Parathyroid adenoma (tissue), 2 donors: ENCODE measurements at regions not wholly inside any gene's neighbourhood (a gene's known extent, or its start where the extent isn't known, plus 50 kb on each side); places are given as distances from the start of the nearest gene placed in this dataset.

ENCODE experiments used
- H2AFZ ChIP-seq: fragments of 300-600 bp; sonication (generic); one replicate; pipeline ENCODE4 v1.7.0; 2017; ENCODE audit warnings: antibody characterized with exemption, mild to moderate bottlenecking
- H3K27ac ChIP-seq: fragments of 300-600 bp; sonication (generic); one replicate; pipeline ENCODE4 v1.7.0; 2017
- H3K27me3 ChIP-seq: fragments of 300-600 bp; sonication (generic); one replicate; pipeline ENCODE4 v1.7.0; 2017; ENCODE audit warnings: low read length; ENCODE audit not compliant: control insufficient read depth, insufficient read depth
- H3K36me3 ChIP-seq: fragments of 300-600 bp; sonication (generic); one replicate; pipeline ENCODE4 v1.7.0; 2017; ENCODE audit warnings: low read length; ENCODE audit not compliant: control insufficient read depth, insufficient read depth
- H3K4me1 ChIP-seq: fragments of 300-600 bp; sonication (generic); one replicate; pipeline ENCODE4 v1.7.0; 2017; ENCODE audit warnings: control low read depth
- H3K4me2 ChIP-seq: fragments of 300-600 bp; sonication (generic); one replicate; pipeline ENCODE4 v1.7.0; 2017; ENCODE audit warnings: low read length
- H3K4me3 ChIP-seq: fragments of 300-600 bp; sonication (generic); one replicate; pipeline ENCODE4 v1.7.0; 2017; ENCODE audit warnings: low read depth, low read length
- H3K79me2 ChIP-seq: fragments of 300-600 bp; sonication (generic); one replicate; pipeline ENCODE4 v1.7.0; 2017; ENCODE audit warnings: control low read depth
- H3K9ac ChIP-seq: fragments of 300-600 bp; sonication (generic); one replicate; pipeline ENCODE4 v1.7.0; 2017; ENCODE audit warnings: mild to moderate bottlenecking
- H3K9me3 ChIP-seq: fragments of 300-600 bp; sonication (generic); one replicate; pipeline ENCODE4 v1.7.0; 2017; ENCODE audit warnings: low read length; ENCODE audit not compliant: control insufficient read depth
- TF ChIP-seq, protein P1 (sequence below): fragments of 300-600 bp; sonication (generic); IDR thresholded peaks from one replicate; pipeline ENCODE4 v1.7.0; 2017; ENCODE audit warnings: antibody characterized with exemption, mild to moderate bottlenecking
- donor health status: primary hyperparathyroidism.

DNA sequence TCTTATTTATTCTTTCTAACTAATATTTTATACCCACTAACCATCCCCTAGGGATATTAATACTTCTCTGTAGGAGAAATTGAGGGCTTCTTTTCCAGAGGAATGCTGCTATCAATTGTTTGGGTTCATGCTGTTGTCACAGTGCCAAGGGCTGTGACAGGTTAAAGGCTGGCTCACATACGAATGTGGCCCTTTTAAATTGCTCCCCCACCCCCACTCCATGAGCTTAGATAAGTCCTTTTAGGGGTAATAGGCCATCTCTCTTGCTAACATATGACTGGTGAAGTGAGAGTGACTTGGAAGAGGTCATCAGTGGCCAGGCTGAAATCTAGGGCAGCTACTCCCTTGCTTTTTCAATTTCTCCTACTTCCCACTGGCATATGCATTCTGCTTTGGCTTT is 121.9 kb upstream of the DPH6 start:
- H3K27ac ChIP-seq: peak overlapping the region; percentile 11

DNA sequence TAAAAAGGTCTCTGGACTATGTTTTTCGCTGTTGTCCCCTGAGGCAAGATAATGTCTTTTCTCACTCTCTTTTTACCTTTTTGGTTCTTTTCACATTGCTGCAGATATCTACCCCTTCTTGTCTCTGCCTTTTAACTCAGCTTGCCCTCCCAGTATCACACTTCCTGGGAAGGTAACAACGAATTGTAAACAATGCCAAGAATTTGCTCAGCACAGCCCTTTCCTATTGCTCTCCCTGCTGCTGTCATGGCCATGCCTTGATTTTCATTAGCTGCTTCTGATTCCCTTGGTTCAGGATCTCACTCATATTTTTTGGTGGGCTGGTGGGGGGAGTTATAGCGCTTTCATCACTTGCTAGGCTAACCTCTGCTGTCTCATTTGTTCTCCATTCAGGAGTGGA is 123.1 kb upstream of the DPH6 start:
- Histone ChIP-seq H3K27ac (no peak overlapping the region), H2AFZ (peak overlapping the region; percentile 25), H3K27me3 (no peaks in the 10 kb centered on the region), H3K4me3 (no peak overlapping the region), H3K9ac (no peak overlapping the region), H3K4me1 (peaks cover 9% of the 10 kb centered on the region), H3K36me3 (no peaks in the 10 kb centered on the region), H3K79me2 (no peaks in the 10 kb centered on the region), H3K4me2 (no peak overlapping the region), H3K9me3 (no peaks in the 10 kb centered on the region)
- TF ChIP-seq, protein P1, sequence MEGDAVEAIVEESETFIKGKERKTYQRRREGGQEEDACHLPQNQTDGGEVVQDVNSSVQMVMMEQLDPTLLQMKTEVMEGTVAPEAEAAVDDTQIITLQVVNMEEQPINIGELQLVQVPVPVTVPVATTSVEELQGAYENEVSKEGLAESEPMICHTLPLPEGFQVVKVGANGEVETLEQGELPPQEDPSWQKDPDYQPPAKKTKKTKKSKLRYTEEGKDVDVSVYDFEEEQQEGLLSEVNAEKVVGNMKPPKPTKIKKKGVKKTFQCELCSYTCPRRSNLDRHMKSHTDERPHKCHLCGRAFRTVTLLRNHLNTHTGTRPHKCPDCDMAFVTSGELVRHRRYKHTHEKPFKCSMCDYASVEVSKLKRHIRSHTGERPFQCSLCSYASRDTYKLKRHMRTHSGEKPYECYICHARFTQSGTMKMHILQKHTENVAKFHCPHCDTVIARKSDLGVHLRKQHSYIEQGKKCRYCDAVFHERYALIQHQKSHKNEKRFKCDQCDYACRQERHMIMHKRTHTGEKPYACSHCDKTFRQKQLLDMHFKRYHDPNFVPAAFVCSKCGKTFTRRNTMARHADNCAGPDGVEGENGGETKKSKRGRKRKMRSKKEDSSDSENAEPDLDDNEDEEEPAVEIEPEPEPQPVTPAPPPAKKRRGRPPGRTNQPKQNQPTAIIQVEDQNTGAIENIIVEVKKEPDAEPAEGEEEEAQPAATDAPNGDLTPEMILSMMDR: no peak

More for the DNA sequence above, 121.9 kb upstream of the DPH6 start:
- TF ChIP-seq, protein P1: no peak
- Histone ChIP-seq H3K4me3 (no peak overlapping the region), H3K27me3 (no peaks in the 10 kb centered on the region), H3K9ac (no peak overlapping the region), H3K4me2 (no peak overlapping the region), H3K9me3 (no peaks in the 10 kb centered on the region), H3K4me1 (peaks cover 9% of the 10 kb centered on the region), H3K79me2 (no peaks in the 10 kb centered on the region), H2AFZ (no peak overlapping the region), H3K36me3 (no peaks in the 10 kb centered on the region)

DNA sequence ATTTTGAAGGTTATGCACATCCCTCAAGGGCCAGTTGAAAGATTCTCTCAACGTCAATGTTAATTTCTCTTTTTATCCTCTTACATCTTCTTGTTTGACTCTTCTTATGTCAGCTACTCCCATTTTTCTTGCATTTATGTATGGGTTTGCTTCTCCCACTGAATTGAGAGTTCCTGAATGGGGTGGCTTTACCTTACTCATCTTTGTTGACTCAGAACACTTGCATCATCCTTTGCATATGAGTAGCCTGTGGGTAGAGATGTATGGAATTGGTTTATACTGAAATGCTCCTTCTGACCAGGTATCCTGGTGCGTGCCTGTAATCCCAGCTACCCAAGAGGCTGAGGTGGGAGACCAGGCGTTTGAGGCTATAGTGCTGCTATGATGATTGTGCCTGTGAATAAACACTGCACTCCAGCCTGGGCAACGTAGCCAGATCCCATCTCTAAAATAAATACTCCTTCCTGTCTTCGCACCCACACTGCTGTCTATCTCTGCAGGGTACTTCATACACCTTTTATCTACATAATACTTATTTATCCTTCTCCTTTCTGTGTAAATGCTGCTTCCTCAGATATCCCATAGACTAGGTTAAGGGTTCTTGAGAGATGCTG is 123.6 kb upstream of the DPH6 start:
- Histone ChIP-seq H2AFZ (peak overlapping the region; percentile 25), H3K27ac (no peak overlapping the region), H3K79me2 (no peaks in the 10 kb centered on the region), H3K4me3 (no peak overlapping the region), H3K9me3 (no peaks in the 10 kb centered on the region), H3K36me3 (no peaks in the 10 kb centered on the region), H3K27me3 (no peaks in the 10 kb centered on the region), H3K4me1 (peaks cover 9% of the 10 kb centered on the region), H3K4me2 (no peak overlapping the region), H3K9ac (no peak overlapping the region)
- TF ChIP-seq, protein P1: no peak

DNA sequence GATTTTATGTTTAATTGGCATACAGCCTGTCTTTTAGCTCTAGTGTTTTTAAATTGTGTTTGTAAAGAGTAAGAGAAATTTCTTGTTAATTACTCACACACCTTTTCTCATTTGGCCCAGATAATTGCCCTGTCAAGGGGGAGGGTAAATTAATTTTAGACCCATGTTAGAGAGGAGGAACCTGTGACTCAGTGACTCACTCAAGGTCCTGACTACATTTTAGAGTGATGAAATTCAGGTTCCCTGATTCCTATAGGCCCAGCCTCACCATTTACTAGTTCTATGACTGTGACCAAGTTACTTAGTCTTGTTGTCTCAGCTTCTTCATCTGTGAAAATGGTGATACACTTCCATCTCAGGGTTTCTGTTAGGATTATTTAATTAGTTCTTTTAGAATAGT is 125.2 kb upstream of the DPH6 start:
- Histone ChIP-seq H3K4me1 (peaks cover 9% of the 10 kb centered on the region), H3K9me3 (no peaks in the 10 kb centered on the region), H3K79me2 (no peaks in the 10 kb centered on the region), H3K27me3 (no peaks in the 10 kb centered on the region), H3K4me3 (no peak overlapping the region), H3K4me2 (no peak overlapping the region), H2AFZ (no peak overlapping the region), H3K36me3 (no peaks in the 10 kb centered on the region), H3K9ac (no peak overlapping the region), H3K27ac (no peak overlapping the region)
- TF ChIP-seq, protein P1: no peak

DNA sequence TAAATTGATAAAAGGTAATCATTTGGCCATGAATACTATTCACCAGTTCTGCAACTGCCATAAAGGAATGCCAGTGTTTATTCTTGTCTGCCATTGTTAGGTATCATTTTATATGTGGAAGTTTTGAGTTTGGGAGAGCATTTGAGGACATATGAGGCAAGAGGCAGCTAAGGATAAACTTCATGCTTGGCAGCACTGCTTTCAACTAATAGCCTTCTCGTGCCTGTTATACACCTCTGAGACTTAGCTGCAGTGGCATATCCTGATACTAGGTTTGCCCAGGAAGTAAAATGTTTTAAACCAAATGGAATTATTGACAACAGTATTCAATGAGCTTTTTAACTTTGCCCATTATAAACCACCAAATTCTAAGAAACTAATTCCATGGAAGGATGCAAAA is 126.0 kb upstream of the DPH6 start:
- Histone ChIP-seq H3K9me3 (no peaks in the 10 kb centered on the region), H3K79me2 (no peaks in the 10 kb centered on the region), H3K36me3 (no peaks in the 10 kb centered on the region), H3K27me3 (no peaks in the 10 kb centered on the region), H3K4me2 (peak overlapping the region; percentile 47), H3K4me3 (no peak overlapping the region), H3K4me1 (peaks cover 9% of the 10 kb centered on the region), H3K9ac (no peak overlapping the region), H2AFZ (no peak overlapping the region), H3K27ac (peak overlapping the region; percentile 56)
- TF ChIP-seq, protein P1: no peak
